Stimulated activated CD4-positive, alpha-beta T cell treated with anti-CD3 and anti-CD28 coated beads, Interleukin-1b, Interleukin-23, amount 100 ng/mL, for 1 hour (primary cell): ENCODE measurements at regions not wholly inside any gene's neighbourhood (a gene's known extent, or its start where the extent isn't known, plus 50 kb on each side); places are given as distances from the start of the nearest gene placed in this dataset.

Source experiments
- DNase-seq, 2 donors: peaks; one replicate each; pipeline ENCODE4 v3.0.0-alpha.2; 2020; ENCODE audit warnings: low read depth in 2 of 2

- DNase-seq: no peak
These were observed 108.2 kb downstream of the NCOR2 start for GRCh38 chr12:124458992-124459851.

- no peak for DNase-seq
These were observed 109.0 kb downstream of the NCOR2 start for GRCh38 chr12:124458220-124458991.

DNA sequence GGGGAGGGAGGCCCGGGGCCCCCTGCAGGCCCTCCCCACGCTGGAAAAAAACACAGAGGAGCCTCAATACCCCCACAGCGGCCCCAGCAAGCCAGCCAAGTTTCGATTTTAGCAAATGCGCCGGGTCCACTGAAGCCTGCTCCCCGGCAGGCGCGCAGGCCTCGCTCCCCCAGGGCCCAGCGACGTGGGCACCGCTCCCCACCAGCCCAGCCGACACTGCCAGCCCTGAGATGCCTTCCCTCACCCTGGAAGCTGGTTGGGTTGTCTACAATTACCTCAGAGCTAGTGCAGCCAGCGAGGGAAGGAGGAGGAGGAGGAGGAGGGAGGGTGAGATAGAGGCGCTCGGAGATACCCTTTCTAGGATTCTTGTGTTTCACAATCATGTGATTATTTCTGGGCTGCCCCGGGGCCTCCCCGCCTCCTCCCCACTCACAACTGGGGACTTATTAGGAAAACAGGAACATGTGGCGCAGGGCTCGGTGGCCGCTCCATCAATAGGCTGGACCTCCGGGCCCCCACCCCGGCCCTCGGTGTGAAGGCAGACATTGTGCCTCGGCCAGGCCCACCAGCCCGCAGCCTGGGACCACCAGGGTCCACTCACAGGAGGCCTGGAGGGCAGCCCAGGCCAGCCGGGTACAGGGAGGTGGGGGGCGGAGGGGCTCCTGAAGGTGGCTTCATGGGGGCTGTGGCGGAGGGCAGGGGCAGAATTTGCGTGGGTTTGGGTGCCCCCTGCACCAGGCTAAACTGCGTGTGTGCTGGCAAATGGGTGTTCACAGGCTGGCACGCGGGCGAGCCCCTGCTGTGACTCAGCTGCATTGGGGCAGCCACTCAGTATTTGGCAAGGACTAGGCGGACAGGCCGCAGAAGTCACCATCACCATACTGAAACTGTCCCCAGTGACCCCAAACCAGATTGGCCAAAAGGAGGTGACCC, 109.9 kb downstream of the NCOR2 start:
- peak in 1 of 2 donors; percentile 35 for DNase-seq

GRCh38 chr12:124456652-124457152, 110.7 kb downstream of the NCOR2 start:
- DNase-seq: no peak

GRCh38 chr12:124456133-124456651, 111.2 kb downstream of the NCOR2 start:
- no peak for DNase-seq

GRCh38 chr12:124455336-124455735, 112.1 kb downstream of the NCOR2 start:
- DNase-seq: no peak

DNA sequence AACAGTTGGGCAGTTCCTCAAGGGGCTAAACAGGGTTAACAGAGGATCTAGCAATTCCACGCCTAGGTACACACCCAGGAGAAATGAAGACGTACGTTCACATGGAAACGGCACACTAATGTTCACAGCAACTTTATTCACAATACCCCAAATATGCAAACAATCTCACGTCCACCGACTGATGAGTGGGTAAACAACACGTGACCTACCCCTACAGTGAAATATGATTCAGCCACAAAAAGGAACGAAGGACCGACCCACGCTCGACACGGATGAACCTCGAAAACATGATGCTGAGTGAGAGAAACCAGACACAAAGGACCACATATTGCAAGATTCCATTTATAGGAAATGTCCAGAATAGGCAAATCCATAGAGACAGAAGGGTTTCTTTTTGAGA, 112.7 kb downstream of the NCOR2 start:
- no peak for DNase-seq

- no peak for DNase-seq
These were observed 113.1 kb downstream of the NCOR2 start for GRCh38 chr12:124454352-124454725.

DNA sequence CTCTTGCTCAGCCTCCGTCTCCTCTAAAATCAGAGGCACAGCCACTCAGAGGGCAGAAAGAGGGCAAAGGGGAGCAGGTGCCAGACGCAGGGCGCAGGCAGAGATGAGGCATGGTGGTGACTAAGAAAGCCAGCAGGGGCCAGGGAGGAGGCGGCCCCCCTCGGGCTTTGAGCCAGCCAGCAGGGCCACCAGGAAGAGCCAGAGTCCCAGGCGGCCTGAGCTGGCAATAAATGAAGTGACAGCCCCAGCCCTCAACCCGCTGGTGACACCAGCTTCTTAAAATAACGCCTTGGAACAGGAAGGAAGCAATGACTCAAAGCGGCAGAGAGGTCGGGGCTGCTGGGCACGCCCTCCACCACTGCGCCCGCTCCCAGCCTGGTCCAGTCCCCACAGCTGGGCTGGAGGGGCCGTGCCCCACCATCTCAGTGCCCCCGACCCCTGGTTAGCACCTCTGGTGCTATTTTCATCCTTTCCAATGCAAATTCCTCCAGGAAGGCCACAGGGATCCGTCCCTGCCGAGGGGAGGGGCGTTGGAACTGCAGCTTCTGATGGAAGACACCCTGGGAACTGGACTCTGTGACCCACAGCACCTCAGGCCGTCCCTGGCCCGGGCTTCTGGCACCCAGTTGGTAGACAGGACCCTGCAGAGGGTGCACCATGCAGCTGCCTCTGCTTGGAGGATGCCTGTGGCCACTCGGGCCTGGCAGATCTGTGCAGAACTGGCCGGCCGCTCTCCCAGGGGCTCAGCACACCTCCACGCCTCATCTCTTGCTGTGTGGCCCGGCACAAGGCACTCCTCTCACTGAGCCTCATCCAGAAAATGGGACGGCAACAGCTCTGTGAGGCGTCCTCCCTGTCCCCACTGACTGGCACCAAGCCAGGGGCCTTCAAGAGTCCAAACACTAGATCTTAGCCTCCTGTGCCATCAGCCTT, 113.7 kb downstream of the NCOR2 start:
- peak; percentile 37 to 69 for DNase-seq

GRCh38 chr12:124452576-124453331, 114.7 kb downstream of the NCOR2 start:
- DNase-seq: no peak

DNA sequence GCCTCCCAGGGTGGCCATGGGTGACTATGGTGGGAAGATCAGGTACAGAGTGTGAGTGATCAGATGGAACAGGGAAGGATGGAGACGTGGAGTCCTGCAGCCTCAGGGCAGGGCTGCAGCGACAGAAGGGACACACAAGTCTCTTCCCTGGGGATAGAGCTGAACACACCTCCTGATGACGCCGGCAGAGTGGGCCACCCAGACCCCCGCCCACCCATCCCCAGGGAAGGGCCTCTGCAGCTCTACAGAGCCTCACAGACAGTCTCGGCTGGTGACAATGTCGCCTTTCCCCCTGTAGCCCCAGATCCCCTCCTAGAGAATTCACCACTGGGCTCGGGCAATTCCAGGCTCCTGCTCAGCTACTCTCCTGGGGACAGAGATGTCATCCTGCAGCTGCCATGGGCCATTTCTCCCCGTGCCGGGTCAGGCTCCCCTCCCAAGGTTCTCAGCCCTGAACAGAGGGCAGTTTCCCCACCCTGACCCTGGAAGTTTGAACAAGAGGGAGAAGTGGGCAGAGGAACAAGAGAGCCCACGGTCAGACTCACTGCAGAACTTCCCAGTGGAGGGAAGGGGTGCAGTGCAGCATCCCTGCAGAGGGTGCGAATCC, 115.7 kb downstream of the NCOR2 start:
- DNase-seq: no peak

- no peak for DNase-seq
These were observed 116.4 kb downstream of the NCOR2 start for GRCh38 chr12:124451016-124451415.

GRCh38 chr12:124450376-124450750, 117.0 kb downstream of the NCOR2 start:
- DNase-seq: no peak

GRCh38 chr12:124449623-124450375, 117.6 kb downstream of the NCOR2 start:
- DNase-seq: no peak

- DNase-seq: no peak
These were observed 118.3 kb downstream of the NCOR2 start for GRCh38 chr12:124448955-124449622.

GRCh38 chr12:124448241-124448954, 119.0 kb downstream of the NCOR2 start:
- DNase-seq: no peak

GRCh38 chr12:124446364-124446763, 121.0 kb downstream of the NCOR2 start:
- no peak for DNase-seq
